ENCODE measurements at regions not wholly inside any gene's neighbourhood (a gene's known extent, or its start where the extent isn't known, plus 50 kb on each side); places are given as distances from the start of the nearest gene placed in this dataset.

GRCh38 chr9:120016231-120016630 is 563.7 kb downstream of the CDK5RAP2 start:
- H3K27me3 ChIP-seq (ENCODE audit: control insufficient read depth in 2 of 2, insufficient read depth in 2 of 2, low read length in 2 of 2) = no peaks in the 10 kb centered on the region
- no peak overlapping the region for H2AFZ ChIP-seq (ENCODE audit: low read depth, low read length)
- H3K4me3 ChIP-seq (replicated peaks in 1 of 3; ENCODE audit: insufficient read depth in 1 of 3, low read depth in 1 of 3, low read length in 3 of 3) = no peak overlapping the region
- no peaks in the 10 kb centered on the region for H3K4me1 ChIP-seq (ENCODE audit: control insufficient read depth, extremely low read depth, insufficient read depth, low read length)
- no peaks in the 10 kb centered on the region for H3K79me2 ChIP-seq (ENCODE audit: control insufficient read depth, insufficient read depth, low read length)
- intact Hi-C loops (cut with micrococcal nuclease) (no loop called here), dilution Hi-C loops (cut with MboI; ENCODE audit: extremely low pct_ligation_motif_present, low sequenced_read_pairs) (no loop called here)
- no peaks in the 10 kb centered on the region for H4K20me1 ChIP-seq (replicated peaks; ENCODE audit: control insufficient read depth, extremely low read depth, insufficient read depth, low read length)
- H3K36me3 ChIP-seq (ENCODE audit: control insufficient read depth in 2 of 2, extremely low read depth in 1 of 2, insufficient read depth in 2 of 2, low read length in 2 of 2) = no peaks in the 10 kb centered on the region
- H3K27ac ChIP-seq (ENCODE audit: insufficient read depth, low read depth, low read length) = no peak overlapping the region
- H3K9me3 ChIP-seq (replicated peaks; ENCODE audit: control insufficient read depth, insufficient read depth, low read length) = peaks cover 2% of the 10 kb centered on the region
- no peak for TF ChIP-seq MAX (IDR thresholded peaks at IDR 0.05; ENCODE audit: insufficient read depth, insufficient read length)
- TF ChIP-seq POLR2AphosphoS5 (IDR thresholded peaks at IDR 0.05; ENCODE audit: insufficient read depth, low read depth, low read length) = no peak
- no peak for TF ChIP-seq FOS (IDR thresholded peaks at IDR 0.05; ENCODE audit: borderline replicate concordance, insufficient read depth, low read length)
- no peak for TF ChIP-seq JUN (IDR thresholded peaks at IDR 0.05; ENCODE audit: borderline replicate concordance, insufficient read depth, insufficient read length, low read depth)
- TF ChIP-seq EZH2 (IDR thresholded peaks at IDR 0.05; ENCODE audit: borderline replicate concordance, low read depth, low read length, severe bottlenecking) = no peak
- no peak for TF ChIP-seq GATA2 (IDR thresholded peaks at IDR 0.05; ENCODE audit: insufficient read depth, insufficient read length, low read depth, low read length)
- no peak for TF ChIP-seq POLR2A (IDR thresholded peaks at IDR 0.05; ENCODE audit: low read depth, low read length)
- no peak overlapping the region for H3K4me2 ChIP-seq (ENCODE audit: insufficient read depth, low read length)
- ChIA-PET CTCF (no interaction called here), POLR2A (no interaction called here)
- FAIRE-seq (no peak), DNase-seq (ENCODE audit: low read depth, low spot score) (no peak)
- H3K9me1 ChIP-seq (replicated peaks; ENCODE audit: control insufficient read depth, extremely low read depth, insufficient read depth, low read length) = no peaks in the 10 kb centered on the region
- no TSS peak for BruUV-seq (replicated peaks)
- H3K9ac ChIP-seq (replicated peaks; ENCODE audit: extremely low read depth, insufficient read depth, low read length) = no peak overlapping the region

GRCh38 chr9:120014796-120015195 is 565.2 kb downstream of the CDK5RAP2 start:
- H3K9me1 ChIP-seq (replicated peaks; ENCODE audit: control insufficient read depth, extremely low read depth, insufficient read depth, low read length) = no peaks in the 10 kb centered on the region
- no peaks in the 10 kb centered on the region for H3K27me3 ChIP-seq (ENCODE audit: control insufficient read depth in 2 of 2, insufficient read depth in 2 of 2, low read length in 2 of 2)
- no peak overlapping the region for H3K27ac ChIP-seq (ENCODE audit: insufficient read depth, low read depth, low read length)
- intact Hi-C loops (cut with micrococcal nuclease) = no loop called here
- POLR2A ChIA-PET = no interaction called here
- CTCF ChIA-PET = no interaction called here
- H3K4me2 ChIP-seq (ENCODE audit: insufficient read depth, low read length) = no peak overlapping the region
- H3K4me3 ChIP-seq (replicated peaks in 1 of 3; ENCODE audit: insufficient read depth in 1 of 3, low read depth in 1 of 3, low read length in 3 of 3) = no peak overlapping the region
- no peaks in the 10 kb centered on the region for H3K79me2 ChIP-seq (ENCODE audit: control insufficient read depth, insufficient read depth, low read length)
- no TSS peak for BruUV-seq (replicated peaks)
- no peaks in the 10 kb centered on the region for H4K20me1 ChIP-seq (replicated peaks; ENCODE audit: control insufficient read depth, extremely low read depth, insufficient read depth, low read length)
- no peak overlapping the region for H3K9ac ChIP-seq (replicated peaks; ENCODE audit: extremely low read depth, insufficient read depth, low read length)
- H2AFZ ChIP-seq (ENCODE audit: low read depth, low read length) = no peak overlapping the region
- H3K36me3 ChIP-seq (ENCODE audit: control insufficient read depth in 2 of 2, extremely low read depth in 1 of 2, insufficient read depth in 2 of 2, low read length in 2 of 2) = no peaks in the 10 kb centered on the region
- TF ChIP-seq EZH2 (IDR thresholded peaks at IDR 0.05; ENCODE audit: borderline replicate concordance, low read depth, low read length, severe bottlenecking) (no peak), JUN (IDR thresholded peaks at IDR 0.05; ENCODE audit: borderline replicate concordance, insufficient read depth, insufficient read length, low read depth) (no peak), MAX (IDR thresholded peaks at IDR 0.05; ENCODE audit: insufficient read depth, insufficient read length) (no peak), CTCF (IDR thresholded peaks at IDR 0.05; ENCODE audit: extremely low read depth in 1 of 2, insufficient read depth in 1 of 2, low read depth in 1 of 2, low read length in 2 of 2) (no peak), MYC (IDR thresholded peaks at IDR 0.05; ENCODE audit: low read depth, low read length) (no peak), POLR2A (IDR thresholded peaks at IDR 0.05; ENCODE audit: low read depth, low read length) (no peak), POLR2AphosphoS5 (IDR thresholded peaks at IDR 0.05; ENCODE audit: insufficient read depth, low read depth, low read length) (no peak), FOS (IDR thresholded peaks at IDR 0.05; ENCODE audit: borderline replicate concordance, insufficient read depth, low read length) (no peak)
- DNase-seq (ENCODE audit: low read depth, low spot score) = no peak
- H3K9me3 ChIP-seq (replicated peaks; ENCODE audit: control insufficient read depth, insufficient read depth, low read length) = peaks cover 2% of the 10 kb centered on the region
- H3K4me1 ChIP-seq (ENCODE audit: control insufficient read depth, extremely low read depth, insufficient read depth, low read length) = no peaks in the 10 kb centered on the region
- no peak for FAIRE-seq
- dilution Hi-C loops (cut with MboI; ENCODE audit: extremely low pct_ligation_motif_present, low sequenced_read_pairs) = no loop called here

Data from endothelial cell of umbilical vein (primary cell).